ENCODE measurements at regions not wholly inside any gene's neighbourhood (a gene's known extent, or its start where the extent isn't known, plus 50 kb on each side); places are given as distances from the start of the nearest gene placed in this dataset.

DNA sequence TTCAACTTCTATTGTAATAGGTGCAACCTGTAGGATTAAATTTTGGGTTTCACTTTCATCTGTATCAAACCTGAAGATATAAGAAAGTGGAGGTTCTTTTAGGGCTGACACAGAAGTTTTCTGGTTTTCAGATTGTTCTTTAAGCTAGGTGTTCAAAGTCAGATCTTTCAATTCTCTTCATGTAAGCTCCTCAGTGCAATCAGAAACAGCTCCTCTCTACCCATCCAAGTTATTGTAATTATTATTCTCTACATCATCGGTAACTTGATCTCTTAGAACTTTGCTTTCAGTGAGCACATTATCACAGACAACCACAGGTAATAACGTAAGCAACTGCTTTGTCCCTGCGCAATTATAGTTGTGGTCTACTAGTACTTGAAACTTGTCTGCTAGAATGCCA lies 179.4 kb downstream of the MYCN start (continued):
- TF ChIP-seq CHD7 (IDR thresholded peaks at IDR 0.05; ENCODE audit: insufficient replicate concordance, low read length) (no peak), POLR2AphosphoS5 (IDR thresholded peaks at IDR 0.05; ENCODE audit: low read depth, low read length) (no peak), RNF2 (IDR thresholded peaks at IDR 0.05; ENCODE audit: borderline replicate concordance, low read depth, low read length, missing control alignments, poor library complexity, severe bottlenecking) (no peak), E2F6 (IDR thresholded peaks at IDR 0.05) (no peak)

Data from H1 (cell line).